Ovary (tissue), 3 donors: ENCODE measurements at regions not wholly inside any gene's neighbourhood (a gene's known extent, or its start where the extent isn't known, plus 50 kb on each side); places are given as distances from the start of the nearest gene placed in this dataset.

Source experiments
- EP300 ChIP-seq: sonication (generic); formaldehyde crosslinking; IDR thresholded peaks from one replicate; pipeline ENCODE4 v1.6.1; 2017; ENCODE audit warnings: antibody characterized with exemption
- POLR2A ChIP-seq: fragments of 450-650 bp; IDR thresholded peaks from one replicate; pipeline ENCODE4 v1.6.1; 2017; ENCODE audit warnings: antibody characterized with exemption, mild to moderate bottlenecking, moderate library complexity
- TF ChIP-seq, protein P1 (sequence below), 3 donors: fragments of 450-650 bp in 2 of 3; fragments of 200-600 bp in 1 of 3; IDR thresholded peaks; one replicate each; pipeline versions ENCODE4 v1.5.1 to v1.8.0; 2016 to 2022; ENCODE audit warnings: antibody characterized with exemption in 3 of 3, mild to moderate bottlenecking in 1 of 3
- donor health status: DM: no; HTN: no; CAD: no.

DNA sequence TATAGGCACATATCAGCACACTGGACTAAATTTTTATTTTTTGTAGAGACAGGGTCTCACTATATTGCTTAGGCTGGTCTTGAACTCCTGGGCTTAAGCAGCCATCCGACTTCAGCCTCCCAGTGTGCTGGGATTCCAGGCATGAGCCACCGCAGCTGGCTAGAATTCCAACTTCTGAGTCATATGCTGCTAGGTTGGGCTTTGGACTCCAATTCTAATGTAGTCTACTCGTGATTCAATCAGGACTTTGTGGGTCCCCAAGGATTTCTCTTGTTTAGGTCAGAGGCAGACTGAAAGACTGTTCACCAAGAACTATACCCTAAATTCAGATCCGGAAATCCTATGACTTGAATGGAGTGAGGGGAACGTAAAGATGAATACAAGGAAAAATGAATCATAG lies 68.2 kb upstream of the CHD1 start:
- TF ChIP-seq POLR2A = no peak
- TF ChIP-seq, protein P1, sequence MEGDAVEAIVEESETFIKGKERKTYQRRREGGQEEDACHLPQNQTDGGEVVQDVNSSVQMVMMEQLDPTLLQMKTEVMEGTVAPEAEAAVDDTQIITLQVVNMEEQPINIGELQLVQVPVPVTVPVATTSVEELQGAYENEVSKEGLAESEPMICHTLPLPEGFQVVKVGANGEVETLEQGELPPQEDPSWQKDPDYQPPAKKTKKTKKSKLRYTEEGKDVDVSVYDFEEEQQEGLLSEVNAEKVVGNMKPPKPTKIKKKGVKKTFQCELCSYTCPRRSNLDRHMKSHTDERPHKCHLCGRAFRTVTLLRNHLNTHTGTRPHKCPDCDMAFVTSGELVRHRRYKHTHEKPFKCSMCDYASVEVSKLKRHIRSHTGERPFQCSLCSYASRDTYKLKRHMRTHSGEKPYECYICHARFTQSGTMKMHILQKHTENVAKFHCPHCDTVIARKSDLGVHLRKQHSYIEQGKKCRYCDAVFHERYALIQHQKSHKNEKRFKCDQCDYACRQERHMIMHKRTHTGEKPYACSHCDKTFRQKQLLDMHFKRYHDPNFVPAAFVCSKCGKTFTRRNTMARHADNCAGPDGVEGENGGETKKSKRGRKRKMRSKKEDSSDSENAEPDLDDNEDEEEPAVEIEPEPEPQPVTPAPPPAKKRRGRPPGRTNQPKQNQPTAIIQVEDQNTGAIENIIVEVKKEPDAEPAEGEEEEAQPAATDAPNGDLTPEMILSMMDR (IDR thresholded peaks at IDR 0.05) = no peak
- no peak for TF ChIP-seq EP300
